Tibial nerve (tissue), 4 donors: ENCODE measurements at regions not wholly inside any gene's neighbourhood (a gene's known extent, or its start where the extent isn't known, plus 50 kb on each side); places are given as distances from the start of the nearest gene placed in this dataset.

ENCODE experiments used
- CTCF ChIP-seq, 5 experiments: fragments of 200-600 bp in 3 of 5; fragments of 450-650 bp in 2 of 5; sonication (generic) in 3 of 5; IDR thresholded peaks; one replicate each; pipeline ENCODE4 v1.5.1; 2016 to 2019; ENCODE audit warnings: antibody characterized with exemption in 5 of 5, mild to moderate bottlenecking in 3 of 5, moderate library complexity in 2 of 5
- EP300 ChIP-seq, 2 donors: sonication (generic); formaldehyde crosslinking; IDR thresholded peaks; one replicate each; pipeline ENCODE4 v1.6.1; 2017; ENCODE audit warnings: antibody characterized with exemption in 2 of 2, mild to moderate bottlenecking in 1 of 2
- POLR2A ChIP-seq, 2 donors: fragments of 450-650 bp; IDR thresholded peaks; one replicate each; pipeline ENCODE4 v1.6.1; 2017; ENCODE audit warnings: antibody characterized with exemption in 2 of 2, mild to moderate bottlenecking in 2 of 2, moderate library complexity in 2 of 2

GRCh38 chr13:40048551-40048950 lies 393.1 kb downstream of the COG6 start:
- no peak for TF ChIP-seq CTCF (IDR thresholded peaks at IDR 0.05)
- TF ChIP-seq EP300 (IDR thresholded peaks at IDR 0.05): no peak
- TF ChIP-seq POLR2A (IDR thresholded peaks at IDR 0.05): no peak
